GM23338 (cell line): ENCODE measurements at regions not wholly inside any gene's neighbourhood (a gene's known extent, or its start where the extent isn't known, plus 50 kb on each side); places are given as distances from the start of the nearest gene placed in this dataset.

Experiments
- ATAC-seq: fragments of 200-7000 bp; cut with Tn5 transposase; 3 replicates; pipeline ENCODE4 v1.9.1; 2020
- DNase-seq: peaks from one replicate; pipeline ENCODE4 v3.0.0-alpha.2; 2015; ENCODE audit warnings: low spot score
- H2AFZ ChIP-seq: fragments of 200-600 bp; sonication (generic); 2 replicates; pipeline ENCODE4 v1.8.0; 2016; ENCODE audit warnings: antibody characterized with exemption, mild to moderate bottlenecking, moderate library complexity
- H3F3A ChIP-seq: fragments of 200-600 bp; sonication (generic); replicated peaks from 2 replicates; pipeline ENCODE4 v1.8.0; 2017; ENCODE audit warnings: antibody characterized with exemption, mixed run types, low read depth
- H3K27ac ChIP-seq: fragments of 200-600 bp; sonication (generic); 2 replicates; pipeline ENCODE4 v1.6.1; 2016; ENCODE audit warnings: low read depth
- H3K27me3 ChIP-seq: fragments of 200-600 bp; sonication (generic); 2 replicates; pipeline ENCODE4 v1.8.0; 2016; ENCODE audit warnings: mild to moderate bottlenecking, mixed run types, moderate library complexity; ENCODE audit not compliant: insufficient read depth
- H3K36me3 ChIP-seq: fragments of 200-600 bp; sonication (generic); 2 replicates; pipeline ENCODE4 v1.8.0; 2016; ENCODE audit warnings: mild to moderate bottlenecking; ENCODE audit not compliant: insufficient read depth
- H3K4me1 ChIP-seq: fragments of 200-600 bp; sonication (generic); 2 replicates; pipeline ENCODE4 v1.8.0; 2016; ENCODE audit warnings: mild to moderate bottlenecking, moderate library complexity; ENCODE audit not compliant: insufficient read depth
- H3K4me2 ChIP-seq: fragments of 200-600 bp; sonication (generic); 2 replicates; pipeline ENCODE4 v1.7.1; 2017; ENCODE audit warnings: mixed run types
- H3K4me3 ChIP-seq: fragments of 200-600 bp; sonication (generic); 2 replicates; pipeline ENCODE4 v1.6.1; 2016; ENCODE audit warnings: mixed run types
- H3K79me2 ChIP-seq: fragments of 200-600 bp; sonication (generic); replicated peaks from 2 replicates; pipeline ENCODE4 v1.8.0; 2017; ENCODE audit warnings: mild to moderate bottlenecking; ENCODE audit not compliant: insufficient read depth
- H3K9me2 ChIP-seq: fragments of 200-600 bp; sonication (generic); 2 replicates; pipeline ENCODE4 v1.8.0; 2017; ENCODE audit not compliant: insufficient read depth
- H4K20me1 ChIP-seq: fragments of 200-600 bp; sonication (generic); replicated peaks from 2 replicates; pipeline ENCODE4 v1.8.0; 2017; ENCODE audit warnings: mild to moderate bottlenecking; ENCODE audit not compliant: insufficient read depth
- H3K27ac Mint-ChIP-seq: 2 replicates; pipeline ENCODE4 v1.8.0; 2020; ENCODE audit warnings: inconsistent platforms, mild to moderate bottlenecking, moderate library complexity, mixed read lengths
- H3K27me3 Mint-ChIP-seq: 3 replicates; pipeline ENCODE4 v1.8.0; 2022; ENCODE audit warnings: low read depth, mild to moderate bottlenecking, moderate library complexity, mixed read lengths, inconsistent platforms; ENCODE audit not compliant: insufficient read depth, poor library complexity
- H3K36me3 Mint-ChIP-seq: 3 replicates; pipeline ENCODE4 v1.8.0; 2021; ENCODE audit warnings: low read depth, mild to moderate bottlenecking, inconsistent platforms, moderate library complexity, mixed read lengths
- H3K4me1 Mint-ChIP-seq: 3 replicates; pipeline ENCODE4 v1.8.0; 2020; ENCODE audit warnings: mild to moderate bottlenecking, inconsistent platforms, mixed read lengths
- H3K4me3 Mint-ChIP-seq: 3 replicates; pipeline ENCODE4 v1.8.0; 2021; ENCODE audit warnings: moderate library complexity, mild to moderate bottlenecking, inconsistent platforms, mixed read lengths
- H3K9me3 Mint-ChIP-seq: 3 replicates; pipeline ENCODE4 v1.8.0; 2020; ENCODE audit warnings: moderate library complexity, mild to moderate bottlenecking, inconsistent platforms, mixed read lengths
- CREB1 ChIP-seq: fragments of 250-450 bp; sonication (Bioruptor Pico); IDR thresholded peaks from 2 replicates; pipeline ENCODE4 v1.5.0; 2020; ENCODE audit warnings: low read depth, mild to moderate bottlenecking, moderate library complexity
- EZH2 ChIP-seq: fragments of 200-600 bp; sonication (generic); IDR thresholded peaks from one replicate; pipeline ENCODE4 v1.8.0; 2017; ENCODE audit warnings: antibody characterized with exemption, mild to moderate bottlenecking, low read depth; ENCODE audit not compliant: unreplicated experiment
- EZH2phosphoT487 ChIP-seq: fragments of 200-600 bp; sonication (generic); IDR thresholded peaks from one replicate; pipeline ENCODE4 v1.8.1; 2018; ENCODE audit warnings: antibody characterized with exemption; ENCODE audit not compliant: unreplicated experiment
- JUNB ChIP-seq: IDR thresholded peaks from one replicate; pipeline ENCODE4 v1.6.1; 2016; ENCODE audit warnings: antibody characterized with exemption; ENCODE audit not compliant: unreplicated experiment
- NANOG ChIP-seq: IDR thresholded peaks from 2 replicates; pipeline ENCODE4 v1.6.1; 2016; ENCODE audit warnings: antibody characterized with exemption, borderline replicate concordance
- POLR2AphosphoS5 ChIP-seq: IDR thresholded peaks from 2 replicates; pipeline ENCODE4 v1.6.1; 2016; ENCODE audit warnings: antibody characterized with exemption, low read depth
- STAT1 ChIP-seq: IDR thresholded peaks from one replicate; pipeline ENCODE4 v1.6.1; 2016; ENCODE audit warnings: antibody characterized with exemption; ENCODE audit not compliant: unreplicated experiment
- ZNF114 ChIP-seq: fragments of 250-450 bp; sonication (Bioruptor Pico); IDR thresholded peaks from 2 replicates; pipeline ENCODE4 v1.5.0; 2020; ENCODE audit warnings: mild to moderate bottlenecking, moderate library complexity
- ZNF331 ChIP-seq: fragments of 250-450 bp; sonication (Bioruptor Pico); IDR thresholded peaks from 2 replicates; pipeline ENCODE4 v1.5.0; 2020; ENCODE audit warnings: low read depth, mild to moderate bottlenecking, moderate library complexity
- TF ChIP-seq, protein P1 (sequence below): IDR thresholded peaks from one replicate; pipeline ENCODE4 v1.6.1; 2018; ENCODE audit warnings: antibody characterized with exemption; ENCODE audit not compliant: unreplicated experiment
- TF ChIP-seq, protein P2 (sequence below), 2 experiments: fragments of 200-600 bp in 1 of 2; sonication (generic) in 1 of 2; conservative IDR thresholded peaks; 2 replicates each; pipeline versions ENCODE4 v1.5.1 to v1.6.1; 2016 to 2017; ENCODE audit warnings: antibody characterized with exemption in 2 of 2, low read depth in 2 of 2, mild to moderate bottlenecking in 2 of 2, moderate library complexity in 1 of 2
- TF ChIP-seq, protein P3 (sequence below): fragments of 250-450 bp; sonication (Bioruptor Pico); IDR thresholded peaks from 2 replicates; pipeline ENCODE4 v1.5.0; 2020; ENCODE audit warnings: mild to moderate bottlenecking, moderate library complexity
- TF ChIP-seq, protein P4 (sequence below): IDR thresholded peaks from 2 replicates; pipeline ENCODE4 v1.6.1; 2016; ENCODE audit warnings: antibody characterized with exemption

DNA sequence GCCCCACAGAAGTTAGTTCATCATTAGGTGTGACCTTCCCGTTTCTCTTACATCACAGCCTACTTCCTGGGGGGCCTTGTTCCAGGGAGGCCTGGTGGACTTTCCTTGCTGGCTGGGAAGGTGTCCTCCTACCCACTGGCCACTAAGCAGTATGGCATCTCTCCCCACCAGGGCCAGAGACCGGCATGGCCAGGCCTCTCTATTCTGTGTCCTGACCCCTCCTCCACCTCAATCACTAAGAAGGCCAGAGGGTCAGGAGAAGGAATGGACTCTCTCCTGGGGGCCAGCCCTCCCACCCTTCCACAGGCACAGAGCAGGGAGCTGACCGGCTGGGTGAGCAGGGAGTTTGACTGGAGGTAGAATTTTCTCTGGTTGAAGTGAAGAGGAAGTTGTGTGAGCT is 81.9 kb downstream of the PJA1 start:
- Histone ChIP-seq H3F3A (no peaks in the 10 kb centered on the region), H3K4me1 (no peaks in the 10 kb centered on the region; the same call in 1 of the 2 replicates), H4K20me1 (no peaks in the 10 kb centered on the region), H3K27me3 (no peaks in the 10 kb centered on the region), H3K9me2 (no peaks in the 10 kb centered on the region), H3K36me3 (no peaks in the 10 kb centered on the region), H2AFZ (no peak overlapping the region), H3K4me2 (no peak overlapping the region), H3K79me2 (no peaks in the 10 kb centered on the region), H3K27ac (no peak overlapping the region), H3K4me3 (no peak overlapping the region)
- no peak for DNase-seq
- Mint-ChIP-seq H3K36me3 (no peaks in the 10 kb centered on the region), H3K9me3 (no peaks in the 10 kb centered on the region), H3K4me3 (no peak overlapping the region), H3K27me3 (no peaks in the 10 kb centered on the region), H3K27ac (no peak overlapping the region), H3K4me1 (peaks cover 4% of the 10 kb centered on the region; the same call in 2 of the 3 replicates)
- ATAC-seq: no peak
- TF ChIP-seq, protein P1, sequence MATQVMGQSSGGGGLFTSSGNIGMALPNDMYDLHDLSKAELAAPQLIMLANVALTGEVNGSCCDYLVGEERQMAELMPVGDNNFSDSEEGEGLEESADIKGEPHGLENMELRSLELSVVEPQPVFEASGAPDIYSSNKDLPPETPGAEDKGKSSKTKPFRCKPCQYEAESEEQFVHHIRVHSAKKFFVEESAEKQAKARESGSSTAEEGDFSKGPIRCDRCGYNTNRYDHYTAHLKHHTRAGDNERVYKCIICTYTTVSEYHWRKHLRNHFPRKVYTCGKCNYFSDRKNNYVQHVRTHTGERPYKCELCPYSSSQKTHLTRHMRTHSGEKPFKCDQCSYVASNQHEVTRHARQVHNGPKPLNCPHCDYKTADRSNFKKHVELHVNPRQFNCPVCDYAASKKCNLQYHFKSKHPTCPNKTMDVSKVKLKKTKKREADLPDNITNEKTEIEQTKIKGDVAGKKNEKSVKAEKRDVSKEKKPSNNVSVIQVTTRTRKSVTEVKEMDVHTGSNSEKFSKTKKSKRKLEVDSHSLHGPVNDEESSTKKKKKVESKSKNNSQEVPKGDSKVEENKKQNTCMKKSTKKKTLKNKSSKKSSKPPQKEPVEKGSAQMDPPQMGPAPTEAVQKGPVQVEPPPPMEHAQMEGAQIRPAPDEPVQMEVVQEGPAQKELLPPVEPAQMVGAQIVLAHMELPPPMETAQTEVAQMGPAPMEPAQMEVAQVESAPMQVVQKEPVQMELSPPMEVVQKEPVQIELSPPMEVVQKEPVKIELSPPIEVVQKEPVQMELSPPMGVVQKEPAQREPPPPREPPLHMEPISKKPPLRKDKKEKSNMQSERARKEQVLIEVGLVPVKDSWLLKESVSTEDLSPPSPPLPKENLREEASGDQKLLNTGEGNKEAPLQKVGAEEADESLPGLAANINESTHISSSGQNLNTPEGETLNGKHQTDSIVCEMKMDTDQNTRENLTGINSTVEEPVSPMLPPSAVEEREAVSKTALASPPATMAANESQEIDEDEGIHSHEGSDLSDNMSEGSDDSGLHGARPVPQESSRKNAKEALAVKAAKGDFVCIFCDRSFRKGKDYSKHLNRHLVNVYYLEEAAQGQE: no peak
- TF ChIP-seq, protein P2, sequence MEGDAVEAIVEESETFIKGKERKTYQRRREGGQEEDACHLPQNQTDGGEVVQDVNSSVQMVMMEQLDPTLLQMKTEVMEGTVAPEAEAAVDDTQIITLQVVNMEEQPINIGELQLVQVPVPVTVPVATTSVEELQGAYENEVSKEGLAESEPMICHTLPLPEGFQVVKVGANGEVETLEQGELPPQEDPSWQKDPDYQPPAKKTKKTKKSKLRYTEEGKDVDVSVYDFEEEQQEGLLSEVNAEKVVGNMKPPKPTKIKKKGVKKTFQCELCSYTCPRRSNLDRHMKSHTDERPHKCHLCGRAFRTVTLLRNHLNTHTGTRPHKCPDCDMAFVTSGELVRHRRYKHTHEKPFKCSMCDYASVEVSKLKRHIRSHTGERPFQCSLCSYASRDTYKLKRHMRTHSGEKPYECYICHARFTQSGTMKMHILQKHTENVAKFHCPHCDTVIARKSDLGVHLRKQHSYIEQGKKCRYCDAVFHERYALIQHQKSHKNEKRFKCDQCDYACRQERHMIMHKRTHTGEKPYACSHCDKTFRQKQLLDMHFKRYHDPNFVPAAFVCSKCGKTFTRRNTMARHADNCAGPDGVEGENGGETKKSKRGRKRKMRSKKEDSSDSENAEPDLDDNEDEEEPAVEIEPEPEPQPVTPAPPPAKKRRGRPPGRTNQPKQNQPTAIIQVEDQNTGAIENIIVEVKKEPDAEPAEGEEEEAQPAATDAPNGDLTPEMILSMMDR (conservative IDR thresholded peaks at IDR 0.05; ENCODE audit: low read depth in 2 of 2): no peak
- no peak for TF ChIP-seq ZNF331 (CRISPR knock-in tag)
- no peak for TF ChIP-seq CREB1 (CRISPR knock-in tag)
- TF ChIP-seq, protein P3, sequence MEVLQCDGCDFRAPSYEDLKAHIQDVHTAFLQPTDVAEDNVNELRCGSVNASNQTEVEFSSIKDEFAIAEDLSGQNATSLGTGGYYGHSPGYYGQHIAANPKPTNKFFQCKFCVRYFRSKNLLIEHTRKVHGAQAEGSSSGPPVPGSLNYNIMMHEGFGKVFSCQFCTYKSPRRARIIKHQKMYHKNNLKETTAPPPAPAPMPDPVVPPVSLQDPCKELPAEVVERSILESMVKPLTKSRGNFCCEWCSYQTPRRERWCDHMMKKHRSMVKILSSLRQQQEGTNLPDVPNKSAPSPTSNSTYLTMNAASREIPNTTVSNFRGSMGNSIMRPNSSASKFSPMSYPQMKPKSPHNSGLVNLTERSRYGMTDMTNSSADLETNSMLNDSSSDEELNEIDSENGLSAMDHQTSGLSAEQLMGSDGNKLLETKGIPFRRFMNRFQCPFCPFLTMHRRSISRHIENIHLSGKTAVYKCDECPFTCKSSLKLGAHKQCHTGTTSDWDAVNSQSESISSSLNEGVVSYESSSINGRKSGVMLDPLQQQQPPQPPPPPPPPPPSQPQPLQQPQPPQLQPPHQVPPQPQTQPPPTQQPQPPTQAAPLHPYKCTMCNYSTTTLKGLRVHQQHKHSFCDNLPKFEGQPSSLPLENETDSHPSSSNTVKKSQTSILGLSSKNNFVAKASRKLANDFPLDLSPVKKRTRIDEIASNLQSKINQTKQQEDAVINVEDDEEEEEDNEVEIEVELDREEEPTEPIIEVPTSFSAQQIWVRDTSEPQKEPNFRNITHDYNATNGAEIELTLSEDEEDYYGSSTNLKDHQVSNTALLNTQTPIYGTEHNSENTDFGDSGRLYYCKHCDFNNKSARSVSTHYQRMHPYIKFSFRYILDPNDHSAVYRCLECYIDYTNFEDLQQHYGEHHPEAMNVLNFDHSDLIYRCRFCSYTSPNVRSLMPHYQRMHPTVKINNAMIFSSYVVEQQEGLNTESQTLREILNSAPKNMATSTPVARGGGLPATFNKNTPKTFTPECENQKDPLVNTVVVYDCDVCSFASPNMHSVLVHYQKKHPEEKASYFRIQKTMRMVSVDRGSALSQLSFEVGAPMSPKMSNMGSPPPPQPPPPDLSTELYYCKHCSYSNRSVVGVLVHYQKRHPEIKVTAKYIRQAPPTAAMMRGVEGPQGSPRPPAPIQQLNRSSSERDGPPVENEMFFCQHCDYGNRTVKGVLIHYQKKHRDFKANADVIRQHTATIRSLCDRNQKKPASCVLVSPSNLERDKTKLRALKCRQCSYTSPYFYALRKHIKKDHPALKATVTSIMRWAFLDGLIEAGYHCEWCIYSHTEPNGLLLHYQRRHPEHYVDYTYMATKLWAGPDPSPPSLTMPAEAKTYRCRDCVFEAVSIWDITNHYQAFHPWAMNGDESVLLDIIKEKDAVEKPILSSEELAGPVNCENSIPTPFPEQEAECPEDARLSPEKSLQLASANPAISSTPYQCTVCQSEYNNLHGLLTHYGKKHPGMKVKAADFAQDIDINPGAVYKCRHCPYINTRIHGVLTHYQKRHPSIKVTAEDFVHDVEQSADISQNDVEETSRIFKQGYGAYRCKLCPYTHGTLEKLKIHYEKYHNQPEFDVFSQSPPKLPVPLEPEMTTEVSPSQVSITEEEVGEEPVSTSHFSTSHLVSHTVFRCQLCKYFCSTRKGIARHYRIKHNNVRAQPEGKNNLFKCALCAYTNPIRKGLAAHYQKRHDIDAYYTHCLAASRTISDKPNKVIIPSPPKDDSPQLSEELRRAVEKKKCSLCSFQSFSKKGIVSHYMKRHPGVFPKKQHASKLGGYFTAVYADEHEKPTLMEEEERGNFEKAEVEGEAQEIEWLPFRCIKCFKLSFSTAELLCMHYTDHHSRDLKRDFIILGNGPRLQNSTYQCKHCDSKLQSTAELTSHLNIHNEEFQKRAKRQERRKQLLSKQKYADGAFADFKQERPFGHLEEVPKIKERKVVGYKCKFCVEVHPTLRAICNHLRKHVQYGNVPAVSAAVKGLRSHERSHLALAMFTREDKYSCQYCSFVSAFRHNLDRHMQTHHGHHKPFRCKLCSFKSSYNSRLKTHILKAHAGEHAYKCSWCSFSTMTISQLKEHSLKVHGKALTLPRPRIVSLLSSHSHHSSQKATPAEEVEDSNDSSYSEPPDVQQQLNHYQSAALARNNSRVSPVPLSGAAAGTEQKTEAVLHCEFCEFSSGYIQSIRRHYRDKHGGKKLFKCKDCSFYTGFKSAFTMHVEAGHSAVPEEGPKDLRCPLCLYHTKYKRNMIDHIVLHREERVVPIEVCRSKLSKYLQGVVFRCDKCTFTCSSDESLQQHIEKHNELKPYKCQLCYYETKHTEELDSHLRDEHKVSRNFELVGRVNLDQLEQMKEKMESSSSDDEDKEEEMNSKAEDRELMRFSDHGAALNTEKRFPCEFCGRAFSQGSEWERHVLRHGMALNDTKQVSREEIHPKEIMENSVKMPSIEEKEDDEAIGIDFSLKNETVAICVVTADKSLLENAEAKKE: no peak
- no peak for TF ChIP-seq EZH2
- TF ChIP-seq EZH2phosphoT487: no peak
- TF ChIP-seq, protein P4, sequence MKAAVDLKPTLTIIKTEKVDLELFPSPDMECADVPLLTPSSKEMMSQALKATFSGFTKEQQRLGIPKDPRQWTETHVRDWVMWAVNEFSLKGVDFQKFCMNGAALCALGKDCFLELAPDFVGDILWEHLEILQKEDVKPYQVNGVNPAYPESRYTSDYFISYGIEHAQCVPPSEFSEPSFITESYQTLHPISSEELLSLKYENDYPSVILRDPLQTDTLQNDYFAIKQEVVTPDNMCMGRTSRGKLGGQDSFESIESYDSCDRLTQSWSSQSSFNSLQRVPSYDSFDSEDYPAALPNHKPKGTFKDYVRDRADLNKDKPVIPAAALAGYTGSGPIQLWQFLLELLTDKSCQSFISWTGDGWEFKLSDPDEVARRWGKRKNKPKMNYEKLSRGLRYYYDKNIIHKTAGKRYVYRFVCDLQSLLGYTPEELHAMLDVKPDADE: no peak
- TF ChIP-seq ZNF114 (CRISPR knock-in tag): no peak
- no peak for TF ChIP-seq JUNB
- no peak for TF ChIP-seq STAT1
- TF ChIP-seq POLR2AphosphoS5: no peak
- no peak for TF ChIP-seq NANOG
